ENCODE measurements at regions not wholly inside any gene's neighbourhood (a gene's known extent, or its start where the extent isn't known, plus 50 kb on each side); places are given as distances from the start of the nearest gene placed in this dataset.

GRCh38 chr10:55353414-55353813, 552.4 kb upstream of the PCDH15 start:
- DNase-seq: no peak

DNA sequence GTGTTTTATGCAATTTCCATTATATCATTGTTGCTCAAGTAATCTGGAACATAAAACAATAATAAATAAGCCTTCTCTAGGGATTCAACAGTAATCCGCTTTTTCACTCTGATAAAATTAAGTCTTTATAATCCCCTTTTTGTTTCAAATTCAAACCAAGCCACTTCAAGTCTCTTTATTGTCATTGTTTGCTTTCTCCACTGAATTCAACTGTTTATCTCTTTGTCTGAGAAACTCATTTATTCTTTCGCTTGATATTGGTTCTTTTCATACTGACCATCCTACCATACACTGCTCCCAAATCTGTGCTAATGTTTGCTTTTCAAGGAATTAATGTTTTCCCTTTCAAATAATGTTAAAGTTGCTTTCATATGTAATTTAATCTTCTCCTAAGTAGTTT, 550.4 kb upstream of the PCDH15 start:
- no peak for DNase-seq

GRCh38 chr10:55348534-55348933, 547.5 kb upstream of the PCDH15 start:
- DNase-seq: no peak

DNA sequence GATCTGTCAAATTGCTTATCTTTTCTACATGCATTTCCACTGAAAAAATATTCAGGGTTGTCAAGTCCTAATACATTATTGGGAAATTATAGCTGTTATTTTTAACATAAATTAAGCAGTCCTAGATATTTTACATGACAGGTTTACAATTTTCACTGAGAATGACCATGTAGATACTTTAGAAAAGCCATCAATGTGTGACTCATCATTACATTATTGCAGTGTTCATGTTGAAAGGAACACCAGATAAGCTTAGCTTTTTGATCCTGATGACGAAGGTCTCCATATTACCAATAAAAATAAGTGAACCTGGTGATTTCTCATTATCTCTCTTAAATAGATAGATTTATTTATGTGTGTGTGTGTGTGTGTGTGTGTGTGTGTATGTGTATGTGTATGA, 529.5 kb upstream of the PCDH15 start:
- DNase-seq: no peak

GRCh38 chr10:55329796-55330195, 528.8 kb upstream of the PCDH15 start:
- DNase-seq: no peak

DNA sequence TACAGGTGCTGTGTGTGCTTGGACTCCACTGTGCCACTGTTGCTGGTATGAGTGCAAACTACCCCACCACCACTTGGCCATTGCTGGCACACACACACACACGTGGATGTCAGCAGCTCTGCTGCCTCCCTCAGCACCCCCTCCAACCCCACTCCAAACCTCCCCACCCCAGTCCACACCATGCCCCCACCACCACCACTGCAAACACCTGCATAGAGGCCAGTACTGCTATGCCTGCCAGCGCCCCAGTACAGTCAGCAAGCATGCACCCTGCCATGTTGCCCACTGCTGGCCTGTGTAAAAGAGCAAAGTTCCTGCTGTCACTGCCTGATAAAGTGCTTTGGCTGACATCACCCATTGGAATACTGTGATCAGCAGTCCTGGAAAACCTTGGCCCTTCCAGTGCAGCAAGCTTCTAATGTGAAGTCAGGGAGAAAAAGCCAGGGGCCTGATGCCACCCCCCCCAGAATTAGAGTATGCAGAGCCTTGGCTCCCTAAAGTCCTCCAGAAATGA, 519.2 kb upstream of the PCDH15 start:
- no peak for DNase-seq

GRCh38 chr10:55311848-55312635, 511.0 kb upstream of the PCDH15 start:
- peak; percentile 53 for DNase-seq

DNA sequence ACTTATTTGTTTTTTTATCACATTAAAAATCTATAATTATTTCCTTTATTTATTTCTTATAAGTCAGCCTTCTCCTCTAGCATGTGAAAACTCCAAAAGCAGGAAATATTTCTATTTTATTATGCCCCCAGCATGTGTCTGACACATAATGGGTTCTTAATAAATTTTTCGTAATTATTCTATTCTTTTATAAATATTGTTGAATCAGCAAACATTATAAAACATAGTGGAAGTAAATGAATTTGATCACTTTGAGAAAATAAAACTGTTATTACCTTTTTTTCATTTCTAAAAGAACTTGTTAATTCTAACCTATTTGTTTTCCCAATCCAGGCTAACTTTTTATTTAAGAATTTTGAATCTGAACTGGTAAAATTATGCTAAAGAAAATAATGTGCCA, 509.1 kb upstream of the PCDH15 start:
- DNase-seq: no peak

GRCh38 chr10:55305285-55305684, 504.3 kb upstream of the PCDH15 start:
- no peak for DNase-seq

DNA sequence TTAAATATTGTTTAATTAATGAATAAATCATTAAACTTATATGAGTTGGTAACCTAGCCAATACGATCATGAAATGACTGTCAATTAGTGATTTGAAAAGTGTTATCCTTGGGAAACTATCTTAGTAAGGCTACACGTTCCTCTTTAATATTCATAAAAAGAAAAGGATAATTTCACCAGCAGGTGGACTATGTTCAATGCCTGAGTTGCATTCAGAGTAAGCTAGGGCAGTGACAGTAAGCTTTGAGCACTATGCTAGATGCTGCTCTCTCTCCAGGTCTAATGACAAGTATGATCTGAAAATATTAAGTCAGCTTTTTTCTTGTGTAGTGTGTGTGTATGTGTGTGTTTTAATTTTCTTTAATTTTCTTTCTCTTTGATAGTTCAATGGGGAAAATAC, 486.3 kb upstream of the PCDH15 start:
- no peak for DNase-seq

DNA sequence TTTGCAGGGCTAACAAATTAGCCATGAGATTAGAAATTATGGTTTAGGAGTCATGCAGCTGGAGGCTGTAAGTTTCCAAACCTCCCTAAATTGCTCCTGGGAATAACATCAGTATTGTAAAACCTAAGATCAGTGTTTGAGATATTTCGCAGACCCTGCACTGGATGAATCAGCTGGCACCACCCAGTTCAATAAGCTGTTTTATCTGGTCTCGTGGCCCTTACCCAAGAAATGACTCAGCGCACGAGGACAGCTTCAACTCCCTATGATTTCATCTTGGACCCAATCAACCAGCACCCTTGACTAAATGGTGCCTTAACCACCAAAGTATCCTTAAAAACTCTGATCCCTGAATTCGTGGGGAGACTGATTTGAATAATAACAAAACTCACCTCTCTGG, 482.0 kb upstream of the PCDH15 start:
- no peak for DNase-seq

GRCh38 chr10:55280696-55281095, 479.7 kb upstream of the PCDH15 start:
- DNase-seq: no peak

DNA sequence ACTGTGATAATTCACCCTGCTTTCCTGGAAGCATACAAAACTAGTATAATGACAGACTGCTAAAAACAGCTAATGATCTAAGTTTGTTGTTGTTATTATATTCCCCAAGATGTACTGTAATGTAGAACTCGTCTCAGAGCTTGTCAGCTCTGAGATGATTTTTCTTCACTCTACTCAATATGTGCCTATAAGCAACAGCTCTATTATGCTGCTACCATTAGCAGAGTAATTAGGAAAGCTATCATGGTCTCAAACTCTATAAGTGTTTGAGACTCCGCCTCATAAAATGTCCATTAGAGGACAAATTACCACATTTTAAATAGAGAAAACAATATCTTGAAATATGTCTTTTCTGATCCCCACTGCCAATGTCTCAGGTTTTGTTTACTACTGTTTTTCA, 476.5 kb upstream of the PCDH15 start:
- DNase-seq: no peak

DNA sequence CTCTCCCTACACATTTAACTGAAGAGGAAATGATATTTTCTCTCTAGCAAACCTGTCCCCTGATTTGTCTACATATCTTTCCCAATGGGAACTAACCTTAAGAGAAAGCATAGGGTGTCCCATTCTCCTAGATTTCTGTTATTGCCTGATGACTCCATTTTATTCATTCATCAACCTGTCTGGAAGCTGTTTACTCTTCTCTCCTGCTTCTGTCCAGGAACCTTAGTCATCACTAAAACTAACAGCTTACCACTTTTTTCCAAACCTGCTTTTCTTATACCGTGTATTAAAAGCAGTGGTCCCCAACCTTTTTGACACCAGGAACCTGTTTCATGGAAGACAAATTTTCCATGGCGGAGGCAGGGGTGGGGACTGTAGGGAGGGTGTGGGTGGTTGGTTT, 473.3 kb upstream of the PCDH15 start:
- DNase-seq: no peak

- DNase-seq: no peak
Measured at GRCh38 chr10:55273946-55274345, 472.9 kb upstream of the PCDH15 start.

GRCh38 chr10:55272886-55273285, 471.9 kb upstream of the PCDH15 start:
- DNase-seq: no peak

- DNase-seq: no peak
Measured at GRCh38 chr10:55266797-55267196, 465.8 kb upstream of the PCDH15 start.

- DNase-seq: no peak
Measured at GRCh38 chr10:55263327-55263726, 462.3 kb upstream of the PCDH15 start.

- DNase-seq: peak; percentile 16
Measured at GRCh38 chr10:55242544-55242943, 441.5 kb upstream of the PCDH15 start.

GRCh38 chr10:55237462-55237861, 436.4 kb upstream of the PCDH15 start:
- no peak for DNase-seq

DNA sequence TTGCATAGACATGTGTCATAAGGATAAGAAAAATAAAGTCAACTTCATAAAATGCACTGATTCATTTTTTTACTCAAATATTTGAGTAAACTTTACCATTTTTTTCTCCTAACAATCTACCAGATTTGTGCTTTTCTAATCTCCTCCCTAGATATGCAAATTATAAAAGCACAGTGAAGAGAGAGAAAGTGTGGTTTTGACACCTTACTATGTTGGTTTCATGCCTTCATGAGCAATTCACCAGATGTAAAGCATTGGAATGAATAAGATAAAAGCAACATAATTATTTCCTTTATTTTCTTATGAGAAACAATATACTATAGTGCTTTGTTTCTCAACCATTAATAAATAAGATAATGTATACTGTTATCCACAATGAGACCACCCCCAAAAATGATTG, 432.5 kb upstream of the PCDH15 start:
- DNase-seq: no peak

GRCh38 chr10:55233090-55233489, 432.1 kb upstream of the PCDH15 start:
- DNase-seq: no peak

DNA sequence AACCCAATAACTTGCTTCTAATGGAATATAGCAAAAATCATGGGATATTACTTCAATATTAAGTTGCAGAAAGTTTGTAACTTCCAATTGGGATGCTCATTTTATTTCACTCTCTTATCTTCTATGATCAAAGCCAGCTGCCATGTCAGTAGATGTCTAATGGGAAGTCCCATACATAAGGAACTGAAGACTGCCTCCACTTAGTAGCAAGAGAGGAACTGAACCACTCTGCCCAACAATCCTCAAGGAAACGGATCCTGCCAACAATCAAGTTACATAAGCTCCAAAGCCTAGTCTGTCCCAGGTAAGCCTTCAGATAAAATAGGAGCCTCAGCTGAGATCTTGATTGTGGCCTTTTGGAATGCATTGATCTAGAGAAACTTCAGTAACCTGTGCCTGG, 431.5 kb upstream of the PCDH15 start:
- DNase-seq: peak; percentile 0

- DNase-seq: no peak
Measured at GRCh38 chr10:55227967-55228366, 426.9 kb upstream of the PCDH15 start.

Data from NCI-H82 (cell line).